Endodermal cell (in vitro differentiated cells): ENCODE measurements at regions not wholly inside any gene's neighbourhood (a gene's known extent, or its start where the extent isn't known, plus 50 kb on each side); places are given as distances from the start of the nearest gene placed in this dataset.

Experiments used
- DNase-seq: peaks from one replicate; pipeline ENCODE4 v3.0.0-alpha.2; 2017
- H3K27ac ChIP-seq: 2 replicates; pipeline ENCODE4 v1.5.1; 2013; ENCODE audit warnings: mild to moderate bottlenecking, low read depth, low read length, moderate library complexity
- H3K27me3 ChIP-seq: 2 replicates; pipeline ENCODE4 v1.6.1; 2013; ENCODE audit warnings: mild to moderate bottlenecking, low read length, moderate library complexity; ENCODE audit not compliant: insufficient read depth, control insufficient read depth, poor library complexity, severe bottlenecking
- H3K36me3 ChIP-seq: 2 replicates; pipeline ENCODE4 v1.7.0; 2013; ENCODE audit warnings: mild to moderate bottlenecking, low read length, moderate library complexity; ENCODE audit not compliant: control insufficient read depth, insufficient read depth
- H3K4me1 ChIP-seq: one replicate; pipeline ENCODE4 v1.7.0; 2013; ENCODE audit warnings: low read length; ENCODE audit not compliant: control insufficient read depth, insufficient read depth
- H3K4me3 ChIP-seq: 2 replicates; pipeline ENCODE4 v1.5.1; 2013; ENCODE audit warnings: mild to moderate bottlenecking, low read length, moderate library complexity
- H3K9ac ChIP-seq: 2 replicates; pipeline ENCODE4 v1.6.1; 2013; ENCODE audit warnings: mild to moderate bottlenecking, low read length, moderate library complexity; ENCODE audit not compliant: poor library complexity, severe bottlenecking; ENCODE audit errors: extremely low read depth
- H3K9me3 ChIP-seq: 2 replicates; pipeline ENCODE4 v1.6.1; 2013; ENCODE audit warnings: mild to moderate bottlenecking, low read length, moderate library complexity; ENCODE audit not compliant: control insufficient read depth
- H3K27ac Mint-ChIP-seq: 2 replicates; pipeline ENCODE4 v1.8.0; 2020; ENCODE audit warnings: mixed read lengths
- H3K27me3 Mint-ChIP-seq: 2 replicates; pipeline ENCODE4 v1.8.0; 2021; ENCODE audit warnings: mild to moderate bottlenecking, mixed read lengths; ENCODE audit not compliant: insufficient read depth
- H3K36me3 Mint-ChIP-seq: 2 replicates; pipeline ENCODE4 v1.8.0; 2020; ENCODE audit warnings: low read depth, mixed read lengths
- H3K4me1 Mint-ChIP-seq: 2 replicates; pipeline ENCODE4 v1.8.0; 2020; ENCODE audit warnings: mixed read lengths
- H3K4me3 Mint-ChIP-seq: 2 replicates; pipeline ENCODE4 v1.8.0; 2020; ENCODE audit warnings: mild to moderate bottlenecking, moderate library complexity, mixed read lengths
- H3K9me3 Mint-ChIP-seq: 2 replicates; pipeline ENCODE4 v1.8.0; 2020; ENCODE audit warnings: mild to moderate bottlenecking, mixed read lengths
- CTCF ChIP-seq: fragments of 200-600 bp; sonication (generic); conservative IDR thresholded peaks from 2 replicates; pipeline ENCODE4 v1.5.0; 2021; ENCODE audit warnings: antibody characterized with exemption, mild to moderate bottlenecking
- WGBS, 2 experiments: methylation state at CpG; one replicate each; pipeline versions ENCODE4 v1.1.5 to v1.1.7; 2013; ENCODE audit warnings: missing lambda C conversion rate in 2 of 2, mixed read lengths in 1 of 2; ENCODE audit not compliant: insufficient coverage in 1 of 2, insufficient read length in 1 of 2; 5-methylcytosine and 5-hydroxymethylcytosine counted together

- peaks cover 2% of the 10 kb centered on the region for H3K9me3 Mint-ChIP-seq
- no peak overlapping the region for H3K4me3 ChIP-seq
- no peaks in the 10 kb centered on the region for H3K36me3 Mint-ChIP-seq
- no peak overlapping the region for H3K27ac Mint-ChIP-seq
- DNase-seq = no peak
- no peaks in the 10 kb centered on the region for H3K36me3 ChIP-seq
- TF ChIP-seq CTCF = no peak
- H3K4me1 ChIP-seq = no peaks in the 10 kb centered on the region
- no peaks in the 10 kb centered on the region for H3K27me3 ChIP-seq
- no peaks in the 10 kb centered on the region for H3K9me3 ChIP-seq
- 76 to 88% methylated on average over 1 to 2 of the region's 2 CpGs for WGBS, 2 experiments
- no peaks in the 10 kb centered on the region for H3K27me3 Mint-ChIP-seq
- H3K9ac ChIP-seq = no peak overlapping the region
- no peaks in the 10 kb centered on the region for H3K4me1 Mint-ChIP-seq
- no peak overlapping the region for H3K27ac ChIP-seq
- no peak overlapping the region for H3K4me3 Mint-ChIP-seq
Observed at GRCh38 chr14:25103820-25104219, 53.9 kb upstream of the STXBP6 start.

- no peak for TF ChIP-seq CTCF
- no peaks in the 10 kb centered on the region for H3K36me3 ChIP-seq
- Mint-ChIP-seq H3K9me3 (peaks cover 2% of the 10 kb centered on the region), H3K27ac (no peak overlapping the region), H3K27me3 (no peaks in the 10 kb centered on the region), H3K4me1 (no peaks in the 10 kb centered on the region), H3K36me3 (no peaks in the 10 kb centered on the region), H3K4me3 (no peak overlapping the region)
- H3K4me1 ChIP-seq = no peaks in the 10 kb centered on the region
- no peak overlapping the region for H3K9ac ChIP-seq
- 93 to 95% methylated on average over 2 to 4 of the region's 4 CpGs for WGBS, 2 experiments
- no peaks in the 10 kb centered on the region for H3K9me3 ChIP-seq
- no peak for DNase-seq
- no peaks in the 10 kb centered on the region for H3K27me3 ChIP-seq
- H3K27ac ChIP-seq = no peak overlapping the region
- no peak overlapping the region for H3K4me3 ChIP-seq
Observed at GRCh38 chr14:25103271-25103670, 53.3 kb upstream of the STXBP6 start.

- H3K9me3 ChIP-seq = no peaks in the 10 kb centered on the region
- H3K4me1 Mint-ChIP-seq = no peaks in the 10 kb centered on the region
- no peaks in the 10 kb centered on the region for H3K27me3 ChIP-seq
- no peak overlapping the region for H3K27ac ChIP-seq
- H3K9ac ChIP-seq = no peak overlapping the region
- H3K36me3 ChIP-seq = no peaks in the 10 kb centered on the region
- 88 to 100% methylated on average over 1 of the region's 1 CpG for WGBS, 2 experiments
- no peak overlapping the region for H3K4me3 Mint-ChIP-seq
- TF ChIP-seq CTCF = no peak
- no peak overlapping the region for H3K27ac Mint-ChIP-seq
- no peaks in the 10 kb centered on the region for H3K27me3 Mint-ChIP-seq
- no peaks in the 10 kb centered on the region for H3K36me3 Mint-ChIP-seq
- DNase-seq = no peak
- no peak overlapping the region for H3K4me3 ChIP-seq
- no peaks in the 10 kb centered on the region for H3K4me1 ChIP-seq
- peaks cover 2% of the 10 kb centered on the region for H3K9me3 Mint-ChIP-seq
Observed at GRCh38 chr14:25102788-25103187, 52.8 kb upstream of the STXBP6 start.
